ENCODE measurements at regions not wholly inside any gene's neighbourhood (a gene's known extent, or its start where the extent isn't known, plus 50 kb on each side); places are given as distances from the start of the nearest gene placed in this dataset.
"Not testable (repeated sequence)": the region's sequence is repeated elsewhere in the genome, so short reads cannot be mapped to it uniquely, and the experiment has no call there.

GRCh38 chr3:197399486-197399885, 101.1 kb upstream of the DLG1 start:
- Mint-ChIP-seq H3K27me3 (peaks cover 2% of the 10 kb centered on the region), H3K9me3 (no peaks in the 10 kb centered on the region), H3K4me3 (no peak overlapping the region), H3K4me1 (peaks cover 4% of the 10 kb centered on the region), H3K36me3 (no peaks in the 10 kb centered on the region), H3K27ac (no peak overlapping the region)

- H3K4me3 Mint-ChIP-seq = no peak overlapping the region
- peaks cover 2% of the 10 kb centered on the region for H3K36me3 Mint-ChIP-seq
- H3K27ac Mint-ChIP-seq = no peak overlapping the region
- peaks cover 4% of the 10 kb centered on the region for H3K4me1 Mint-ChIP-seq
- peaks cover 5% of the 10 kb centered on the region for H3K27me3 Mint-ChIP-seq
- no peaks in the 10 kb centered on the region for H3K9me3 Mint-ChIP-seq
These were observed 100.0 kb upstream of the DLG1 start for GRCh38 chr3:197398286-197398878.

- Mint-ChIP-seq H3K27ac (no peak overlapping the region), H3K27me3 (peaks cover 7% of the 10 kb centered on the region)
These were observed 99.4 kb upstream of the DLG1 start for GRCh38 chr3:197397838-197398237.

GRCh38 chr3:197394464-197395321, 96.3 kb upstream of the DLG1 start:
- H3K4me1 Mint-ChIP-seq = peaks cover 4% of the 10 kb centered on the region
- no peaks in the 10 kb centered on the region for H3K9me3 Mint-ChIP-seq
- no peak overlapping the region for H3K27ac Mint-ChIP-seq
- H3K27me3 Mint-ChIP-seq = peaks cover 11% of the 10 kb centered on the region
- no peak overlapping the region for H3K4me3 Mint-ChIP-seq
- peaks cover 2% of the 10 kb centered on the region for H3K36me3 Mint-ChIP-seq

More at GRCh38 chr3:197397838-197398237, 99.4 kb upstream of the DLG1 start:
- peaks cover 2% of the 10 kb centered on the region for H3K36me3 Mint-ChIP-seq
- H3K9me3 Mint-ChIP-seq = no peaks in the 10 kb centered on the region
- no peak overlapping the region for H3K4me3 Mint-ChIP-seq
- H3K4me1 Mint-ChIP-seq = peaks cover 4% of the 10 kb centered on the region

- H3K27ac Mint-ChIP-seq, H3K4me1 Mint-ChIP-seq, H3K4me3 Mint-ChIP-seq, H3K36me3 Mint-ChIP-seq, H3K9me3 Mint-ChIP-seq: not testable (repeated sequence)
- peaks cover 11% of the 10 kb centered on the region for H3K27me3 Mint-ChIP-seq
These were observed 95.7 kb upstream of the DLG1 start for GRCh38 chr3:197394126-197394463.

GRCh38 chr3:197393711-197394110, 95.3 kb upstream of the DLG1 start:
- Mint-ChIP-seq H3K27me3 (peaks cover 11% of the 10 kb centered on the region), H3K4me3 (no peak overlapping the region), H3K36me3 (peaks cover 2% of the 10 kb centered on the region), H3K4me1 (peaks cover 4% of the 10 kb centered on the region), H3K9me3 (no peaks in the 10 kb centered on the region), H3K27ac (no peak overlapping the region)

- no peak overlapping the region for H3K4me3 Mint-ChIP-seq
- H3K36me3 Mint-ChIP-seq = peaks cover 2% of the 10 kb centered on the region
- no peak overlapping the region for H3K27ac Mint-ChIP-seq
- H3K9me3 Mint-ChIP-seq = no peaks in the 10 kb centered on the region
- peaks cover 1% of the 10 kb centered on the region for H3K4me1 Mint-ChIP-seq
- H3K27me3 Mint-ChIP-seq = peaks cover 11% of the 10 kb centered on the region
These were observed 94.5 kb upstream of the DLG1 start for GRCh38 chr3:197392961-197393360.

GRCh38 chr3:197381371-197381770, 83.0 kb upstream of the DLG1 start:
- Mint-ChIP-seq H3K36me3 (no peaks in the 10 kb centered on the region), H3K27ac (peak overlapping the region; percentile 25), H3K4me3 (no peak overlapping the region), H3K27me3 (no peaks in the 10 kb centered on the region), H3K4me1 (no peaks in the 10 kb centered on the region), H3K9me3 (no peaks in the 10 kb centered on the region)

- Mint-ChIP-seq H3K9me3 (no peaks in the 10 kb centered on the region), H3K27ac (no peak overlapping the region), H3K4me1 (no peaks in the 10 kb centered on the region)
These were observed 82.4 kb upstream of the DLG1 start for GRCh38 chr3:197380786-197381185.

GRCh38 chr3:197378985-197379718, 80.7 kb upstream of the DLG1 start:
- H3K36me3 Mint-ChIP-seq = no peaks in the 10 kb centered on the region
- no peaks in the 10 kb centered on the region for H3K4me1 Mint-ChIP-seq
- H3K27ac Mint-ChIP-seq = no peak overlapping the region
- H3K4me3 Mint-ChIP-seq = no peak overlapping the region
- no peaks in the 10 kb centered on the region for H3K27me3 Mint-ChIP-seq
- no peaks in the 10 kb centered on the region for H3K9me3 Mint-ChIP-seq

More at GRCh38 chr3:197380786-197381185, 82.4 kb upstream of the DLG1 start:
- H3K36me3 Mint-ChIP-seq = no peaks in the 10 kb centered on the region
- no peak overlapping the region for H3K4me3 Mint-ChIP-seq
- no peaks in the 10 kb centered on the region for H3K27me3 Mint-ChIP-seq

GRCh38 chr3:197376735-197377555, 78.5 kb upstream of the DLG1 start:
- no peaks in the 10 kb centered on the region for H3K4me1 Mint-ChIP-seq

GRCh38 chr3:197376020-197376419, 77.6 kb upstream of the DLG1 start:
- Mint-ChIP-seq H3K4me3 (no peak overlapping the region), H3K27me3 (no peaks in the 10 kb centered on the region), H3K4me1 (no peaks in the 10 kb centered on the region), H3K27ac (no peak overlapping the region), H3K36me3 (no peaks in the 10 kb centered on the region), H3K9me3 (no peaks in the 10 kb centered on the region)

More at GRCh38 chr3:197376735-197377555, 78.5 kb upstream of the DLG1 start:
- Mint-ChIP-seq H3K36me3 (no peaks in the 10 kb centered on the region), H3K4me3 (no peak overlapping the region), H3K9me3 (no peaks in the 10 kb centered on the region), H3K27me3 (no peaks in the 10 kb centered on the region), H3K27ac (no peak overlapping the region)

- no peaks in the 10 kb centered on the region for H3K4me1 Mint-ChIP-seq
- H3K36me3 Mint-ChIP-seq = no peaks in the 10 kb centered on the region
- no peak overlapping the region for H3K27ac Mint-ChIP-seq
- no peaks in the 10 kb centered on the region for H3K27me3 Mint-ChIP-seq
- H3K9me3 Mint-ChIP-seq = no peaks in the 10 kb centered on the region
- H3K4me3 Mint-ChIP-seq = no peak overlapping the region
These were observed 76.6 kb upstream of the DLG1 start for GRCh38 chr3:197375001-197375441.

GRCh38 chr3:197373096-197373495, 74.7 kb upstream of the DLG1 start:
- no peak overlapping the region for H3K4me3 Mint-ChIP-seq

GRCh38 chr3:197372047-197372661, 73.7 kb upstream of the DLG1 start:
- Mint-ChIP-seq H3K4me1 (no peaks in the 10 kb centered on the region), H3K4me3 (no peak overlapping the region), H3K27ac (no peak overlapping the region), H3K36me3 (no peaks in the 10 kb centered on the region), H3K9me3 (no peaks in the 10 kb centered on the region), H3K27me3 (no peaks in the 10 kb centered on the region)

More at GRCh38 chr3:197373096-197373495, 74.7 kb upstream of the DLG1 start:
- Mint-ChIP-seq H3K27ac (no peak overlapping the region), H3K27me3 (no peaks in the 10 kb centered on the region), H3K9me3 (no peaks in the 10 kb centered on the region), H3K4me1 (no peaks in the 10 kb centered on the region), H3K36me3 (no peaks in the 10 kb centered on the region)
